ENCODE measurements at regions not wholly inside any gene's neighbourhood (a gene's known extent, or its start where the extent isn't known, plus 50 kb on each side); places are given as distances from the start of the nearest gene placed in this dataset.

DNA sequence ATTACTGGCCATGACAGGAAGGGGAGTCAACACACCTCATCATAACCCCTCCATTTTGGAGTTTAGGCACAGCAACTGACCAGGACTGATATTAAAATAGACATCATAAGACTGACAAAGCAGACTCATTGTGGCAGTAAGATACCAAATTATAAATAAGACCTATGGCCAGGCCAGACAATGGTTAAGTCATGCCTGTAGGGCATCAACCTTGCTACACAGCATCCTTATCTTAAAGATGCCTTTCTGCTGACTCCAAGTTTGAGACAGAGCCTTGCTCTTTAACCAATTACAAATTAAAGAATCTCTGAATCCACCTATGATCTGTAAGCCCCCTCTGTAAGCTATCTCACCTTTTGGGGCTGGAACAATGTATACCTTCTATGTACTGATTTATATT, 65.5 kb downstream of the VCX2 start:
- intact Hi-C loops (cut with micrococcal nuclease): no loop called here
- Mint-ChIP-seq H3K4me1 (ENCODE audit: low read depth) (no peaks in the 10 kb centered on the region), H3K27me3 (no peaks in the 10 kb centered on the region), H3K27ac (no peak overlapping the region), H3K4me3 (no peak overlapping the region), H3K9me3 (no peaks in the 10 kb centered on the region), H3K36me3 (ENCODE audit: low read depth) (no peaks in the 10 kb centered on the region)

DNA sequence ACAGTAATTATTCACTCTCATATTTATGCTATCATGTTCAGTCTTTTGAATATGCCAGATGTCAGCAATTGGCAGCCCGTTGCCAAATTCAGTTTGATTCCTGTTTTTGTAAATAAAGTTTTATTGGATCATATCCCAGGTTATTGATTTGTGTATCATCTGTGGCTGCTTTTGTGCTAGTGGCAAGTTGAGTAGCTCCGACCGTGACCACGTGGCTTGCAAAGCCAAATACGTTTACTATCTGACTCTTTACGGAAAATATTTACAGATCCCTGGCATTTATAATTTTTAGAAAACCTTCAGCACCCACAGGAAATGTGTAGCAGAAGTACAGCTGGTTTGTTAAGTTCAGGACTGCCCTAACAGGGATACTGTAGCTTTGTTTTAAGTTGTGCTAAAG, 67.4 kb downstream of the VCX2 start:
- no peak overlapping the region for H3K4me3 Mint-ChIP-seq
- no peak overlapping the region for H3K27ac Mint-ChIP-seq
- no peaks in the 10 kb centered on the region for H3K36me3 Mint-ChIP-seq (ENCODE audit: low read depth)
- no peaks in the 10 kb centered on the region for H3K4me1 Mint-ChIP-seq (ENCODE audit: low read depth)
- H3K27me3 Mint-ChIP-seq: no peaks in the 10 kb centered on the region
- H3K9me3 Mint-ChIP-seq: no peaks in the 10 kb centered on the region
- intact Hi-C loops (cut with micrococcal nuclease): no loop called here

- no peaks in the 10 kb centered on the region for H3K4me1 Mint-ChIP-seq (ENCODE audit: low read depth)
- H3K27ac Mint-ChIP-seq: no peak overlapping the region
- intact Hi-C loops (cut with micrococcal nuclease): no loop called here
- no peaks in the 10 kb centered on the region for H3K36me3 Mint-ChIP-seq (ENCODE audit: low read depth)
- no peaks in the 10 kb centered on the region for H3K9me3 Mint-ChIP-seq
- no peak overlapping the region for H3K4me3 Mint-ChIP-seq
- no peaks in the 10 kb centered on the region for H3K27me3 Mint-ChIP-seq
These were observed 79.6 kb downstream of the VCX2 start for GRCh38 chrX:8091510-8091909.

GRCh38 chrX:8090906-8091305, 80.2 kb downstream of the VCX2 start:
- intact Hi-C loops (cut with micrococcal nuclease): no loop called here
- Mint-ChIP-seq H3K36me3 (ENCODE audit: low read depth) (no peaks in the 10 kb centered on the region), H3K4me3 (no peak overlapping the region), H3K4me1 (ENCODE audit: low read depth) (no peaks in the 10 kb centered on the region), H3K9me3 (no peaks in the 10 kb centered on the region), H3K27ac (no peak overlapping the region), H3K27me3 (no peaks in the 10 kb centered on the region)

- Mint-ChIP-seq H3K4me1 (ENCODE audit: low read depth) (no peaks in the 10 kb centered on the region), H3K27ac (no peak overlapping the region), H3K4me3 (no peak overlapping the region), H3K27me3 (no peaks in the 10 kb centered on the region), H3K9me3 (no peaks in the 10 kb centered on the region), H3K36me3 (ENCODE audit: low read depth) (no peaks in the 10 kb centered on the region)
- intact Hi-C loops (cut with micrococcal nuclease): no loop called here
These were observed 80.6 kb downstream of the VCX2 start for GRCh38 chrX:8090482-8090881.

- Mint-ChIP-seq H3K27ac (no peak overlapping the region), H3K36me3 (ENCODE audit: low read depth) (no peaks in the 10 kb centered on the region), H3K27me3 (no peaks in the 10 kb centered on the region), H3K4me3 (no peak overlapping the region), H3K9me3 (no peaks in the 10 kb centered on the region), H3K4me1 (ENCODE audit: low read depth) (no peaks in the 10 kb centered on the region)
- intact Hi-C loops (cut with micrococcal nuclease): no loop called here
These were observed 81.9 kb downstream of the VCX2 start for GRCh38 chrX:8089141-8089540.

DNA sequence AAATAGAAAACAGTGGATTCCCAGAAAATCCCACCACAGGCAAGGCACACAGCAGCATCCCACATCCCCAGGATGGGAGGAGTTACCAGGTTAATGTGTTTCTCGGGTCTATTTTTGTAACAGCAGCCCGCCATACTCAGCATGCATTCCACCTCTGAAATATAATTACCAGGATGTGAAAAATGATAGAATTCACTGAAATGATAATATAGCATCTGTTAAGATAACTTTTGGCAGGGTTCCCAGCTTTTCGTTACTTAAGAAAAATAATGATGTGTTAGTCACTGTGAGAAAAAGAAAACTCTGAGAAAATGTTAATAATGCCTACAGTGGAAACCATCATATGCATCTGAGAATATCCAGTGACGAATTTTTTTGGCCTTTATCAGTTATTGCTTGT, 87.1 kb downstream of the VCX2 start:
- H3K27ac Mint-ChIP-seq: no peak overlapping the region
- H3K9me3 Mint-ChIP-seq: no peaks in the 10 kb centered on the region
- no peaks in the 10 kb centered on the region for H3K4me1 Mint-ChIP-seq (ENCODE audit: low read depth)
- no peaks in the 10 kb centered on the region for H3K36me3 Mint-ChIP-seq (ENCODE audit: low read depth)
- no peaks in the 10 kb centered on the region for H3K27me3 Mint-ChIP-seq
- H3K4me3 Mint-ChIP-seq: no peak overlapping the region
- intact Hi-C loops (cut with micrococcal nuclease): no loop called here

- Mint-ChIP-seq H3K4me3 (no peak overlapping the region), H3K36me3 (ENCODE audit: low read depth) (no peaks in the 10 kb centered on the region), H3K9me3 (no peaks in the 10 kb centered on the region), H3K27me3 (no peaks in the 10 kb centered on the region), H3K4me1 (ENCODE audit: low read depth) (no peaks in the 10 kb centered on the region), H3K27ac (no peak overlapping the region)
- intact Hi-C loops (cut with micrococcal nuclease): no loop called here
These were observed 87.8 kb downstream of the VCX2 start for GRCh38 chrX:8083286-8083685.

GRCh38 chrX:8075636-8076035, 95.4 kb downstream of the VCX2 start:
- Mint-ChIP-seq H3K4me1 (ENCODE audit: low read depth) (no peaks in the 10 kb centered on the region), H3K36me3 (ENCODE audit: low read depth) (no peaks in the 10 kb centered on the region), H3K4me3 (no peak overlapping the region), H3K27ac (no peak overlapping the region), H3K27me3 (no peaks in the 10 kb centered on the region), H3K9me3 (peaks cover 9% of the 10 kb centered on the region)
- intact Hi-C loops (cut with micrococcal nuclease): no loop called here

DNA sequence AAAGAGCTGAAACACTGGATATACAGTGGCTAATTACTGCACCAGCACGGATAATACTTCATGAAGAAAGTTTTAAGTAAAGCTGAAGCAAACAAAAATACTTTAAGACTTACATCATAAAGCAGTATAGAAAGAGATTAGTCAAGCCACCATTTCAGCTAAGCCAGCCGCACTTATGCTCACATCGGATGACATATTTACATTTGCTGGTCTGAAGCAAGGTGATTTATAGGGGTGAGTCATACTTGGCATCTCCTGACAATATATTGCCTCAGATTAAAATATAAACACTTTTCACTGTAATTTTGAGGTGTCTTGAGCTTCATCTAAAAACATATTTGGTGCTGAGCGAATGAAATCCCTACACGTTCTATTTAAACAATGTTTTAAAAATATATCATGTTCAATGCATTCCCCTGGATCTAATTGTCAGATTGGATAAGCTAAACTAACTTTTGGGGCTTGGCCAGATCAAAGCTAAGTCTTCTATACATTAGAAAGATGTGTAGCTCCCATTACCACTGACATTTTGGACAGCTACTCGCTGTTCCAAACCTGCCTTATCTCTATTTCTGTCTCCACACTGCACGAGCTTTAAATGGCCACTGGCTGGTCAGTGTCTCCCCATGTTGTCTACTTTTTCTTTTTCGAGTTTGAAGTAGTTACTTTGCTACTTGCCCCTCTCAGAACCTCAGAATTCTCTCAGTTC, 103.2 kb downstream of the VCX2 start:
- Mint-ChIP-seq H3K4me1 (ENCODE audit: low read depth) (no peaks in the 10 kb centered on the region), H3K27ac (no peak overlapping the region), H3K4me3 (no peak overlapping the region), H3K27me3 (no peaks in the 10 kb centered on the region), H3K36me3 (ENCODE audit: low read depth) (no peaks in the 10 kb centered on the region), H3K9me3 (peaks cover 6% of the 10 kb centered on the region)
- intact Hi-C loops (cut with micrococcal nuclease): no loop called here

DNA sequence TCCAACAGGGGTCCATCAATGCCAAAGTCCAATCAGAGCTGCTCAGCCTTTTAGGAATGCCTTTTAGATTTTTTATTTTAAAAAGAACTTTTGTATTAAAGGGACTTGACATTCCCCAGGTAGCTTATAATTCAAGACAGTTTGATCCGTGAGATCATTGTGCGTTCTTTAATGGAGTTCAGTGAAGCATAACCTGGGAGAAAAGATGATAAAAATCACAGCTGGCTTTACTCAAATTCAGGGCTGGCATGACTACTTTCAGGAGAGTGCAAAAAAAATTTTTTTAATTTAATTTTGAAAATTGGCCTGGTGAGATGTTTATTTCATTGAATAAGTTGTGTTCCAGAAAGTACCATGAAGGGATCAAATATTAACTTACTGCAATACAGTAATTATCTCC, 118.2 kb downstream of the VCX2 start:
- Mint-ChIP-seq H3K4me3 (no peak overlapping the region), H3K27ac (no peak overlapping the region), H3K27me3 (no peaks in the 10 kb centered on the region), H3K9me3 (no peaks in the 10 kb centered on the region), H3K4me1 (ENCODE audit: low read depth) (no peaks in the 10 kb centered on the region), H3K36me3 (ENCODE audit: low read depth) (no peaks in the 10 kb centered on the region)
- intact Hi-C loops (cut with micrococcal nuclease): no loop called here

- Mint-ChIP-seq H3K27ac (no peak overlapping the region), H3K4me3 (no peak overlapping the region), H3K36me3 (ENCODE audit: low read depth) (no peaks in the 10 kb centered on the region), H3K4me1 (ENCODE audit: low read depth) (no peaks in the 10 kb centered on the region), H3K9me3 (no peaks in the 10 kb centered on the region), H3K27me3 (no peaks in the 10 kb centered on the region)
- intact Hi-C loops (cut with micrococcal nuclease): no loop called here
These were observed 121.2 kb downstream of the VCX2 start for GRCh38 chrX:8049827-8050226.

GRCh38 chrX:8048466-8048865, 121.3 kb upstream of the PNPLA4 start:
- H3K4me1 Mint-ChIP-seq (ENCODE audit: low read depth): no peaks in the 10 kb centered on the region
- H3K27ac Mint-ChIP-seq: no peak overlapping the region
- H3K4me3 Mint-ChIP-seq: no peak overlapping the region
- intact Hi-C loops (cut with micrococcal nuclease): no loop called here
- H3K36me3 Mint-ChIP-seq (ENCODE audit: low read depth): no peaks in the 10 kb centered on the region
- H3K9me3 Mint-ChIP-seq: no peaks in the 10 kb centered on the region
- no peaks in the 10 kb centered on the region for H3K27me3 Mint-ChIP-seq

- intact Hi-C loops (cut with micrococcal nuclease): no loop called here
- no peaks in the 10 kb centered on the region for H3K9me3 Mint-ChIP-seq
- H3K36me3 Mint-ChIP-seq (ENCODE audit: low read depth): no peaks in the 10 kb centered on the region
- no peaks in the 10 kb centered on the region for H3K27me3 Mint-ChIP-seq
- H3K4me1 Mint-ChIP-seq (ENCODE audit: low read depth): no peaks in the 10 kb centered on the region
- no peak overlapping the region for H3K27ac Mint-ChIP-seq
- H3K4me3 Mint-ChIP-seq: no peak overlapping the region
These were observed 117.7 kb upstream of the PNPLA4 start for GRCh38 chrX:8044947-8045346.

DNA sequence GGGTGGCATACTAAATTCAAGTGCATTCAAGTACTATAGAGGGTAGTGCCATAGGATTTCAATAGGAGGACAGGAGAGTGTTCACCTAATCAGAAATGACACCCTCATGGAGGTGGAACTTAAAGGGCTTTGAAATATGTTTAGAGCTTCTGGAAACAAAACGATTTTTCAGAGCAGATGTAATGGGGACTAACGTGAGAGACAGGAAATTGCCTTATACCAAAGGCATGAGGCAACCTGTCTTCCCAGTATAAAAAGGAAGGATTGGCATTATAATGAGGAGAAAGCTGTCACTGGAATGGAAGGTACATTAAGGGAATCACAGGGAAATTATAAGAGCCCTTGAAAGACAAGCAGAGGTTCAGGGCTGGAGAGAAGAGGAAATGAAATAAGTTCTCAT, 116.3 kb upstream of the PNPLA4 start:
- H3K27me3 Mint-ChIP-seq: no peaks in the 10 kb centered on the region
- no peak overlapping the region for H3K27ac Mint-ChIP-seq
- H3K36me3 Mint-ChIP-seq (ENCODE audit: low read depth): no peaks in the 10 kb centered on the region
- intact Hi-C loops (cut with micrococcal nuclease): no loop called here
- H3K4me1 Mint-ChIP-seq (ENCODE audit: low read depth): no peaks in the 10 kb centered on the region
- no peaks in the 10 kb centered on the region for H3K9me3 Mint-ChIP-seq
- no peak overlapping the region for H3K4me3 Mint-ChIP-seq
